ENCODE measurements at regions not wholly inside any gene's neighbourhood (a gene's known extent, or its start where the extent isn't known, plus 50 kb on each side); places are given as distances from the start of the nearest gene placed in this dataset.

DNA sequence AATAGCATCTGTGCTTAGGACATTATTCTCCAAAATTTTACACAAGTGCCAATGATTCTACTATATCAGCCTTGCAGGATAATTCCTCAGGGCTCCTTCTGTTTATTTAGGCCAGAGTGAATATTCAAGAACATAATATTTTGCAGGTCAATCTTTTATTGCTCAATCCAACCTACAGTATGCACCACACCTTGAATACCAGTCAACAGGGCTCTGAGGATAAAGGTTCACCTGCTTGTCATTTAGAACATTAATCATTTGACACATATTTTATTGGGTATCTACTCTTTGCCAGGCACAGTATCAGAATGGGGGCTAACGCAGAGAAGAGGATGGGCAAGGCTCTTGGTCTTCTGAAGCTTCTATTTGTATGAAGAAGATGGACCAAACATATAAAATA is 66.2 kb upstream of the SHISA3 start:
- DNase-seq, result no peak

DNA sequence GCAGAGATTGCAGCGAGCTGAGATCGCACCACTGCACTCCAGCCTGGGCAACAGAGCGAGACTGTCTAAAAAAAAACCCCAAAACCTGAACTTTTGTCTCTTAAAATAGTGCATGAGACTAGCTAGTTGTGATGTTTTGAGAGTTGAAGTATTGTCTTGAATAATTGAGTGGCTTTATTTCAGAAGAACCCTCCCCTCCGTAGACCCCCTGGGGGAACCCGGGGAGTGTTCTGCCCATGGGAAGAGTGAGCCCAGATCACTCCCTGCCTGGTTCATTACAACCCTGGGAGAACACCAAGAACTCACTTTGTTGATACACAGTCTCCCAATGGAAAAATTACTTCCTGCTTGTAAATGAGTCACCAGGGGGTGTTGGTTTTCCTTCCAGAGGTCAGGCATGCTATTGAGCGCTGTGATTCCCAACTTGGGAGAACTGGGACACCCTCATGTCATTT is 65.3 kb upstream of the SHISA3 start:
- DNase-seq, result no peak

DNA sequence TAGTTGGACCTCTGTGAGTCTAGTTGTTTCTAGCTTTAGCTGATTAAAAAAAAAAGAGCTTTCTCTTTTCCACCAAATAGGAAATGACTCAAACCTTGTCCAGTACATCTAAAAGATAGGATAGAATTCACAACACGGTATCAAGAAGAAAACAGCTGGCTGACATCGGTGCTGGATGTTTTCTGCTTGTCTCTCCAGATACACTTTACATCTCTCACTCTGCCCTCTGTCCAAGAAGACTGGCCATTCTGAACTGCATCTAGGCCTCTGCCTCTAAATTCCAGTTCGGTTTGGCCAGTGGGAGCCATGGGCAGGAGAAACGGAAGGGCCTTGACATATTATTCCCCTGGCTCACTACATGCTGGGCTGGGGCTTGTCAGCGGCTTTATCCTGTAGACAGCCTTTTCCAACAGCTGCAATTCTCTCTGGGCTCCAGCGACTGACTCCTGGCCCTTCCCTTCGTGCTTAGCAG is 57.3 kb upstream of the SHISA3 start:
- DNase-seq, result no peak

DNA sequence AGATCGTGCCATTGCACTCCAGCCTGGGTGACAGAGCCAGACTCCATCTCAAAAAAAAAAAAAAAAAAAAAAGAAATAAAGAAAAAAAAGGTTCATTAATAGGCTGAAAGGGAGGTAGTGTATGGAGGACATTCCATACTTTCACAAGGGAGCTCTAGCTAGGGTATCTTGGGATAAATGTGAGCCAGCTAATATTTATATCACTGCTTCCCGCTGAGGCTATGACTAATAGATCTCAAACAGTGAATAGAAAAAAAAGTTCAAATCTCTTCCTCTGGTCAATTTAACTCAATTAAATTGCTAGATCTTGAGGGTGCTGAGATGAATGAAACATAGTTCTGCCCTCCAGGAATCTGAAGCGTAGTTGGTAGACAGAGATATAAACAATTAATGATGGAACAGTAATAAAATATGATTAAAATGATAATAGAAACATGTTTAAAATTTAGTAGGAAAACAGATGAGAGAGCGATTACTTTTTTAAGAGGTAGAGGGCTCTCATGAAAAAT is 55.7 kb upstream of the SHISA3 start:
- DNase-seq, result no peak

DNA sequence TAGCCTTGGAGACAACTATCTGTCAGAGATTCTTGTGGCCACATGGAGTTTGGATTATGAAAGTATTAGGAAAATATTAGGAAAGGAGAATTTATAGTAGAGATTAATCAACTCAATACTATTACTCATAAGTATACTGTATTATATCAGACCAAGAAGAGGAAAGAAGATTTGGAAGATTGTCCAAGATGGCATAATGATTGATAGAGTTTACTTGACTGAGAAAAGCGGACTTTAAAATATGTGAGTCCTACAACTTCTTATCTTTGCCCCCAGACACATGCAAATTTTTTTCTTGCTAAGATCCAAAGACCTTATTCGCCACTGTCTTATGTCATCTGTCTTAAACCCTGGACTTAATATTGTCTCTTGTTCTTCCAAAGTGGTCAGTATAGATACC is 54.8 kb upstream of the SHISA3 start:
- DNase-seq, result no peak

DNA sequence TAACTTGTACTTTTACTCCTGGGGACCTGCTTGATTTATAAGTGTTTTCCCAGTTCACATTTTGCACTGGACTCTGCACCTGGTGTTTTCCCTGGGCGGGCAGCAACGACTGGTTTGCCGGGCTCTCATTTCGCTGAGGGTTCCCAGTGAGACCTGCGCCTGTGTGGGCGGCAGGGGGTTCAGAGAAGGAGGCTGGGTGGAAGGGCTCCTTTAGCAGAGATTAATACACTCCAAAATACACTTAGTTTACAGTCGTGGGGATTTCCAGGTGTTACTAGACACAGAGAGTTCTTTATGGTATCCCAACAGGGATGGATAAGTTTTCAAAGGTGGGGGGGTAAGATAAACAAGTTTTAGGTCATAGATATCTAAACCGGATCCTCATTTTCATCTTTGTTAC is 53.0 kb upstream of the SHISA3 start:
- DNase-seq, result no peak

DNA sequence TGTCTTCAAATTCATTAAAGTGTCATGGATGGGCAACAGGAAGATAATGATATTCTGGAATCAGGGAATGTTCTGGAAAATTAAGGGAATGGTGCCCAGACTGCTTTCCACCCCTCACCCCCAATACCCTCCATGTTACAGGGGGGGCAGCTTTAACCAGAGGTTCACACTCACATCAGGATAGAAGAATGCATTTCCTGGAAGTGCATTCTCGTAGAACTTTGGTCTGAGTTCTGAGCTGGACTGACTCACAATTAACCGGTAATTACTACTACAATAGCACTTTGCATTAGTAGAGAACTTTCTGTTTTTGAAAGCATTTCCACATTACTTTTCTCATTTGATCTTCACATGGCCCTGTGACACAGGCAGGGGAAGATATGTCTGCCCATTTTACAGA is 52.5 kb upstream of the SHISA3 start:
- no peak for DNase-seq

DNA sequence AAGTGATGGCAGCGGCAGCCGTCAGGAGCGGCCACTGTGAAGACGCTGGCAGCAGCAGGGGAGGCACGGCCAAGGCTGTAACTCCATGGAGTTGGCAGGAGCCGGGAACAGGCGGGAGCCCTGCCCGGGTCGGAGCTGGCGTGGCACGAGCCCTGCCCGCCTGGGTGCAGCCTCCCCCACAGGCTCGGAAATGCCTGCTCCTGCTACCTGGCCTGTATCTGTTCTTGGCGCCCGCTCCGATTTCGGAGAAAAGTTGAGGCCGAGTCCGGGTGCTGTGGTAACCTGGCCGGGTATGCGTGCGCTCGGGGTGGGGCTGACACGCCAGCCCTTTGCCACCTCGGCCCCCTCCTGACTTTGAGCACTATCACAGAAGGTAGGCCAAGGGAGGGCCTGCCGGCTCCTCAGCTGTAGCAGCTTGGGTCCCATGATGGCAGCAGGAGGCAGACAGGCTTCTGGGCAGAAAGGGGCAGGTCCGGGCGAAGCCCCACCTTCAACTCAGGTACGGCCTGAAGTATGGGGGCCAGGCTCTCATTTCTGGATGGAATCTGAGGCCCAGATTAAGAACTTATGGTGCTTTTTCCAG is 51.2 kb upstream of the SHISA3 start:
- no peak for DNase-seq

DNA sequence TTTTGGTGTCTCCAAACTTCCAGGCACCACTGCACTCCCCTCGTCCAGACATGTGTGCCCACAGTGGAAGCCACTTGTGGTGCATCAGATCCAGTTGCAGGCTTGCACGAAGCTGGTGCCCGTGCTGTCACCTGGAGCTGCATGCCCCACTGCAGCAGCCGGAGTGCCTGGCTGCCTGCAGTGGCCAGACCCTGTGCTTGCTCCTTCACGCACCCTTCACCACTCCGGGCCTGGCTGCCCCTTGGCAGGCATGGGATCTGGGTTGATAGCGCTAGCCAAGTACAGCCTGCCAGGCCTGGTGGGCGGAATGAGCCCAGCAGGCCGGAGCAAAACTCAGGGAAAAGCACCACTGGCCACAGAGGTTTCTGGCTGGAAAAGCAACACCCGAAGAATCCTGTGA is 50.2 kb upstream of the SHISA3 start:
- DNase-seq, result no peak
